NCI-H2196 (cell line): ENCODE measurements at regions not wholly inside any gene's neighbourhood (a gene's known extent, or its start where the extent isn't known, plus 50 kb on each side); places are given as distances from the start of the nearest gene placed in this dataset.

Experiments
- DNase-seq: peaks from one replicate; lab custom pipeline; 2025; ENCODE audit not compliant: unreplicated experiment; lab: John Stamatoyannopoulos, UW

- no peak for DNase-seq
These were observed 125.2 kb upstream of the ZFHX3 start for GRCh38 chr16:73172973-73173709.

GRCh38 chr16:73172241-73172972, 124.5 kb upstream of the ZFHX3 start:
- peak; percentile 61 for DNase-seq

- no peak for DNase-seq
These were observed 123.9 kb upstream of the ZFHX3 start for GRCh38 chr16:73171901-73172240.

- no peak for DNase-seq
These were observed 123.5 kb upstream of the ZFHX3 start for GRCh38 chr16:73171380-73171779.

GRCh38 chr16:73170612-73171038, 122.7 kb upstream of the ZFHX3 start:
- DNase-seq, result no peak

GRCh38 chr16:73166947-73167550, 119.1 kb upstream of the ZFHX3 start:
- no peak for DNase-seq

- no peak for DNase-seq
These were observed 118.5 kb upstream of the ZFHX3 start for GRCh38 chr16:73166441-73166851.

GRCh38 chr16:73163238-73163815, 115.4 kb upstream of the ZFHX3 start:
- DNase-seq, result no peak

- DNase-seq, result no peak
These were observed 114.0 kb upstream of the ZFHX3 start for GRCh38 chr16:73161977-73162376.

GRCh38 chr16:73159296-73159695, 111.4 kb upstream of the ZFHX3 start:
- DNase-seq, result no peak

GRCh38 chr16:73157861-73158260, 109.9 kb upstream of the ZFHX3 start:
- DNase-seq, result no peak

GRCh38 chr16:73154063-73154870, 106.3 kb upstream of the ZFHX3 start:
- no peak for DNase-seq

GRCh38 chr16:73152386-73153125, 104.6 kb upstream of the ZFHX3 start:
- no peak for DNase-seq

- DNase-seq, result no peak
These were observed 104.0 kb upstream of the ZFHX3 start for GRCh38 chr16:73151941-73152340.

- no peak for DNase-seq
These were observed 103.3 kb upstream of the ZFHX3 start for GRCh38 chr16:73151225-73151624.

- DNase-seq, result no peak
These were observed 102.9 kb upstream of the ZFHX3 start for GRCh38 chr16:73150786-73151185.

- peak; percentile 19 for DNase-seq
These were observed 101.4 kb upstream of the ZFHX3 start for GRCh38 chr16:73149334-73149733.

- no peak for DNase-seq
These were observed 100.0 kb upstream of the ZFHX3 start for GRCh38 chr16:73147958-73148357.

GRCh38 chr16:73145166-73145880, 97.4 kb upstream of the ZFHX3 start:
- DNase-seq, result no peak
